NB4 (cell line): ENCODE measurements at regions not wholly inside any gene's neighbourhood (a gene's known extent, or its start where the extent isn't known, plus 50 kb on each side); places are given as distances from the start of the nearest gene placed in this dataset.

Source experiments
- DNase-seq: peaks from one replicate; pipeline ENCODE4 v3.0.0; 2010; ENCODE audit warnings: low read depth
- H3K4me3 ChIP-seq: one replicate; pipeline ENCODE4 v1.5.1; 2011; ENCODE audit warnings: mild to moderate bottlenecking, low read depth, low read length, moderate library complexity
- MAX ChIP-seq: IDR thresholded peaks from 2 replicates; pipeline ENCODE4 v1.6.1; 2011; ENCODE audit warnings: low read depth, low read length
- MYC ChIP-seq: IDR thresholded peaks from 2 replicates; pipeline ENCODE4 v1.6.1; 2011; ENCODE audit warnings: low read depth, low read length
- POLR2A ChIP-seq: IDR thresholded peaks from 2 replicates; pipeline ENCODE4 v1.6.1; 2011; ENCODE audit warnings: mild to moderate bottlenecking; ENCODE audit not compliant: insufficient read length; ENCODE audit errors: extremely low read depth
- TF ChIP-seq, protein P1 (sequence below): IDR thresholded peaks from one replicate; pipeline ENCODE4 v1.5.1; 2012; ENCODE audit warnings: low read depth, low read length

GRCh38 chr4:144304025-144304424 lies 163.5 kb upstream of the GYPA start:
- H3K4me3 ChIP-seq = no peak overlapping the region
- no peak for TF ChIP-seq MYC
- no peak for TF ChIP-seq MAX
- no peak for TF ChIP-seq POLR2A
- TF ChIP-seq, protein P1, sequence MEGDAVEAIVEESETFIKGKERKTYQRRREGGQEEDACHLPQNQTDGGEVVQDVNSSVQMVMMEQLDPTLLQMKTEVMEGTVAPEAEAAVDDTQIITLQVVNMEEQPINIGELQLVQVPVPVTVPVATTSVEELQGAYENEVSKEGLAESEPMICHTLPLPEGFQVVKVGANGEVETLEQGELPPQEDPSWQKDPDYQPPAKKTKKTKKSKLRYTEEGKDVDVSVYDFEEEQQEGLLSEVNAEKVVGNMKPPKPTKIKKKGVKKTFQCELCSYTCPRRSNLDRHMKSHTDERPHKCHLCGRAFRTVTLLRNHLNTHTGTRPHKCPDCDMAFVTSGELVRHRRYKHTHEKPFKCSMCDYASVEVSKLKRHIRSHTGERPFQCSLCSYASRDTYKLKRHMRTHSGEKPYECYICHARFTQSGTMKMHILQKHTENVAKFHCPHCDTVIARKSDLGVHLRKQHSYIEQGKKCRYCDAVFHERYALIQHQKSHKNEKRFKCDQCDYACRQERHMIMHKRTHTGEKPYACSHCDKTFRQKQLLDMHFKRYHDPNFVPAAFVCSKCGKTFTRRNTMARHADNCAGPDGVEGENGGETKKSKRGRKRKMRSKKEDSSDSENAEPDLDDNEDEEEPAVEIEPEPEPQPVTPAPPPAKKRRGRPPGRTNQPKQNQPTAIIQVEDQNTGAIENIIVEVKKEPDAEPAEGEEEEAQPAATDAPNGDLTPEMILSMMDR = no peak
- DNase-seq = no peak

GRCh38 chr4:144310535-144310934 lies 170.0 kb upstream of the GYPA start:
- H3K4me3 ChIP-seq = no peak overlapping the region
- DNase-seq = no peak
- TF ChIP-seq POLR2A = no peak
- TF ChIP-seq MAX = no peak
- TF ChIP-seq, protein P1 = no peak
- TF ChIP-seq MYC = no peak

GRCh38 chr4:144313370-144313769 lies 172.9 kb upstream of the GYPA start:
- no peak for DNase-seq
- no peak overlapping the region for H3K4me3 ChIP-seq
- TF ChIP-seq POLR2A (no peak), MYC (no peak)
- TF ChIP-seq, protein P1 = no peak

- H3K4me3 ChIP-seq = no peak overlapping the region
- no peak for DNase-seq
- no peak for TF ChIP-seq MYC
- TF ChIP-seq, protein P1 = no peak
- TF ChIP-seq MAX = no peak
- no peak for TF ChIP-seq POLR2A
Observed at GRCh38 chr4:144316869-144317268, 176.4 kb upstream of the GYPA start.

GRCh38 chr4:144318797-144319196 lies 178.3 kb upstream of the GYPA start:
- H3K4me3 ChIP-seq = no peak overlapping the region
- TF ChIP-seq MAX (no peak), MYC (no peak), POLR2A (no peak)
- TF ChIP-seq, protein P1 = no peak
- no peak for DNase-seq

GRCh38 chr4:144336633-144337032 lies 196.1 kb upstream of the GYPA start:
- no peak overlapping the region for H3K4me3 ChIP-seq
- DNase-seq = no peak
- TF ChIP-seq MAX (no peak), MYC (no peak), POLR2A (no peak)
- TF ChIP-seq, protein P1 = no peak
